Glutamatergic neuron (in vitro differentiated cells): ENCODE measurements at regions not wholly inside any gene's neighbourhood (a gene's known extent, or its start where the extent isn't known, plus 50 kb on each side); places are given as distances from the start of the nearest gene placed in this dataset.

Experiments
- DNase-seq: peaks from one replicate; pipeline ENCODE4 v3.0.0; 2022
- H3K27ac Mint-ChIP-seq: one replicate; pipeline ENCODE4 v1.8.0; 2020; ENCODE audit warnings: mild to moderate bottlenecking, mixed read lengths, inconsistent platforms; ENCODE audit not compliant: unreplicated experiment
- H3K27me3 Mint-ChIP-seq: one replicate; pipeline ENCODE4 v1.8.0; 2020; ENCODE audit warnings: mild to moderate bottlenecking, moderate library complexity, mixed read lengths, inconsistent platforms; ENCODE audit not compliant: unreplicated experiment
- H3K36me3 Mint-ChIP-seq: one replicate; pipeline ENCODE4 v1.8.0; 2020; ENCODE audit warnings: mild to moderate bottlenecking, mixed read lengths, inconsistent platforms; ENCODE audit not compliant: unreplicated experiment
- H3K4me1 Mint-ChIP-seq: one replicate; pipeline ENCODE4 v1.8.0; 2020; ENCODE audit warnings: mild to moderate bottlenecking, low read depth, mixed read lengths, inconsistent platforms; ENCODE audit not compliant: unreplicated experiment
- H3K4me3 Mint-ChIP-seq: one replicate; pipeline ENCODE4 v1.8.0; 2020; ENCODE audit warnings: mild to moderate bottlenecking, mixed read lengths, inconsistent platforms; ENCODE audit not compliant: unreplicated experiment
- H3K9me3 Mint-ChIP-seq: one replicate; pipeline ENCODE4 v1.8.0; 2020; ENCODE audit warnings: mild to moderate bottlenecking, moderate library complexity, mixed read lengths, inconsistent platforms; ENCODE audit not compliant: unreplicated experiment
- TF ChIP-seq, protein P1 (sequence below): fragments of 200-600 bp; sonication (generic); IDR thresholded peaks from one replicate; pipeline ENCODE4 v1.5.0; 2021; ENCODE audit not compliant: partially characterized antibody, unreplicated experiment

DNA sequence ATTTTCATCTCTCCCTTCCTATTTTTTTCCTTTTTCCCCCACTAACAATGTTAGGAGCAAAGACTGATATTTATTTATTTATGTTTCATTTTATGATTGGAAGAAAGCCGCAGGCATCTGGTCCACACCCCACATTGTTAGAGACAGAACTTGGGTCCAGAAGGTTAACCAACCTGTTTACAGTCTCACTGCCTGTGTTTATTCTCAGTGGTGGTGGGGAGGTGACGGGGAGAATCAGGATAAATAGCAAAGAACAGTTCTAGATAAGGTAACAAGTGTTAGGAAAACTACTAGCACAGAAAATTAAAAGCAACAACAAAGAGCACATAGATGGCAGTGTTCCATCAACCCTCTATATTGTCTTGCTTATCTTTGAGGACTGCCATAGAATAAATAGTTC lies 301.7 kb upstream of the DIPK2B start:
- Mint-ChIP-seq H3K4me3 (no peak overlapping the region), H3K27ac (no peak overlapping the region), H3K4me1 (no peaks in the 10 kb centered on the region), H3K36me3 (no peaks in the 10 kb centered on the region), H3K9me3 (no peaks in the 10 kb centered on the region), H3K27me3 (no peaks in the 10 kb centered on the region)
- DNase-seq: no peak
- TF ChIP-seq, protein P1, sequence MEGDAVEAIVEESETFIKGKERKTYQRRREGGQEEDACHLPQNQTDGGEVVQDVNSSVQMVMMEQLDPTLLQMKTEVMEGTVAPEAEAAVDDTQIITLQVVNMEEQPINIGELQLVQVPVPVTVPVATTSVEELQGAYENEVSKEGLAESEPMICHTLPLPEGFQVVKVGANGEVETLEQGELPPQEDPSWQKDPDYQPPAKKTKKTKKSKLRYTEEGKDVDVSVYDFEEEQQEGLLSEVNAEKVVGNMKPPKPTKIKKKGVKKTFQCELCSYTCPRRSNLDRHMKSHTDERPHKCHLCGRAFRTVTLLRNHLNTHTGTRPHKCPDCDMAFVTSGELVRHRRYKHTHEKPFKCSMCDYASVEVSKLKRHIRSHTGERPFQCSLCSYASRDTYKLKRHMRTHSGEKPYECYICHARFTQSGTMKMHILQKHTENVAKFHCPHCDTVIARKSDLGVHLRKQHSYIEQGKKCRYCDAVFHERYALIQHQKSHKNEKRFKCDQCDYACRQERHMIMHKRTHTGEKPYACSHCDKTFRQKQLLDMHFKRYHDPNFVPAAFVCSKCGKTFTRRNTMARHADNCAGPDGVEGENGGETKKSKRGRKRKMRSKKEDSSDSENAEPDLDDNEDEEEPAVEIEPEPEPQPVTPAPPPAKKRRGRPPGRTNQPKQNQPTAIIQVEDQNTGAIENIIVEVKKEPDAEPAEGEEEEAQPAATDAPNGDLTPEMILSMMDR: no peak

DNA sequence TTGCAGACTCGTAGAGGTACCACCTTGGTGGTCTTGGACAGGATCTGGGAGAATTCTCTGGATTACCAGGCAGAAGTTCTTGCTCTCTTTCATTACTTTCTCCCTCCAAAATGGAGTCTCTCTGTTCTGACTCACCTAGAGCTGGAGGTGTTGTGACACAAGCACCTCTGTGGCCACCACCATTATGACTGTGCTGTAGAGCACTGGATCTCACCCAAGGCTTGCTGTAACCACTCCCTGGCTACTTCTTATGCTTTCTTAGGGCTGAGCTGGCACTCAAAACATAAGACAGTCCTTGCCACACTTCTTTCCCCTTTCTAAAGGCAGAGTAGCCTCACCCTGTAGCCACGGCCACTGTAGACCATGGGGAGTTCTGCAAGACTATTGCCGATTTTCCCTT lies 296.6 kb upstream of the DIPK2B start:
- H3K4me3 Mint-ChIP-seq: no peak overlapping the region
- no peak for DNase-seq
- no peaks in the 10 kb centered on the region for H3K9me3 Mint-ChIP-seq
- TF ChIP-seq, protein P1: no peak
- H3K4me1 Mint-ChIP-seq: no peaks in the 10 kb centered on the region
- H3K27ac Mint-ChIP-seq: no peak overlapping the region
- H3K27me3 Mint-ChIP-seq: no peaks in the 10 kb centered on the region
- H3K36me3 Mint-ChIP-seq: peaks cover under 1% of the 10 kb centered on the region

DNA sequence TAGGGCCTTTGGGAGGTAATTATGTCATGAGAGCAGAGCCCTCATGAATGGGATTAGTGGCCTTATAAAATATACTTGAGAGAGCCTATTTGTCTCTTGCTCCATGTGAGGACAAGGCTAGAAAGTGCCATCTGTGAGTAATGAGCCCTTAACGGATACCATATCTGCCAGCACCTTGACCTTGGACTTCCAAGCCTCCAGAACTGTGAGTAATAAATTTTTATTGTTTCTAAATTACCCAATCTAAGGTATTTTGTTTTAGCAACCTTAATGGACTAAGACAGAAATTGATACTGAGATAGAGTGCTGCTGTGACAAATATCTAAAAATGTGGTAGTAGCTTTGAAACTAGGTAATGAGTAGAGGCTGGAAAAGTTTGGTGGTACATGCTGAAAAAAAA lies 285.0 kb upstream of the DIPK2B start:
- no peak overlapping the region for H3K4me3 Mint-ChIP-seq
- no peaks in the 10 kb centered on the region for H3K9me3 Mint-ChIP-seq
- no peaks in the 10 kb centered on the region for H3K36me3 Mint-ChIP-seq
- TF ChIP-seq, protein P1: no peak
- H3K4me1 Mint-ChIP-seq: no peaks in the 10 kb centered on the region
- DNase-seq: no peak
- no peak overlapping the region for H3K27ac Mint-ChIP-seq
- H3K27me3 Mint-ChIP-seq: no peaks in the 10 kb centered on the region

DNA sequence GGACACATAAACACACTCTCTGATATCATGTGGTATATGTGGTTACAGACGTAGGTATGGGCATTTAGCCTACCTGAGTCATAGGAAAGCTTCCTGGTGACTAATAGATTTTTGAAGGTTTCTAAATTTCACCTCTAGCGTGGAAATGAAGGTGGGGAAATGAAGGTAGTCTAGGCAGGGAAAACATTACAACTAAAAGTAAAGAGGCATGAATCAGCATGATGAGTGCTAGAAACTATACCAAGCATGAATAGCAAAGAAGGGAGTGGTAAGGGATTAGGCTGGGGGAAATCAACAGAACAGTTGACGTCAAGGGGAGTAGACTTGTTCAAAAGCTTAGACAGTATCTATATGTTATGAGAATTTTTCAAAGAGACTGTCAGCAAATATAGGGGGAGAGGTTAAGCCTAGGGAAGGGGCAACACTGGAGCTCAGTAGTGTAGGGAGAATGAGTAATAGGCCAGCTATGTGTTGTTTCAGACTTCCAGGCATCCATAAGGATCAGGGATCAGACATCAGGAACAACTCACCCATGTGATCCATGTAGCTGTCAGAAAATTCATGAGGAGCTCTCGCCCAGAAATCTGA lies 279.3 kb upstream of the DIPK2B start:
- H3K4me3 Mint-ChIP-seq: no peak overlapping the region
- TF ChIP-seq, protein P1: no peak
- H3K36me3 Mint-ChIP-seq: no peaks in the 10 kb centered on the region
- no peak overlapping the region for H3K27ac Mint-ChIP-seq
- no peak for DNase-seq
- no peaks in the 10 kb centered on the region for H3K27me3 Mint-ChIP-seq
- no peaks in the 10 kb centered on the region for H3K4me1 Mint-ChIP-seq
- H3K9me3 Mint-ChIP-seq: no peaks in the 10 kb centered on the region

DNA sequence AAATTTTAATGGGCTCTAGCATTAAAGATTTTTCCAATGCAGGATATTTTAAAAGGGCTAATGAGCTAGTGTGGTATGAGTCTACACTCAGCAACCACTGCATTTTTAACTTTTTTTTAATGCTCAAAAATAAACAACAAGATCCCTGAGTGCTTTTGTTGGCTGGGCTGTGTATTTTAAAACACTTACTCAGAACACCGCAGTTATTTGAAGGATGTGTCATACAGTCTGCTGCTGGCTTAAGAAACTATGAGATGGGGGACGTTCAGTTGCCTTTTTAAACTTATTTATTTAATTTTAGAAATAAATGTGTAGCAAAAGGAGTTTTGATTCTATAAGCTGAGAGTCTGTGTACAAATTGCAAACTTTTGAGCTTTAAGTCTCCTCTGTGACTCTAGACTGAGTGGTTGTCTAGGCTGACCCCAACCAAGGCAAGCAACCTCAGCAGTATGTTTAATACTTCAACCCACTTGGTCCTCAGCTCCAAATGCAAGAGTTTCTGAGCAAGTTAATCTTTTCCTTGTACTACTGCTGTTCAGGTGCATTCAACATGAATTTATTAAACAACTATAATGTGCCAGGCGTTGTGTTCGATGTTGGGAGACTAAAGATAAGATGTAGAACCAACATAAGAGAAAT lies 278.6 kb upstream of the DIPK2B start:
- TF ChIP-seq, protein P1: no peak
- H3K4me1 Mint-ChIP-seq: no peaks in the 10 kb centered on the region
- H3K27me3 Mint-ChIP-seq: no peaks in the 10 kb centered on the region
- H3K9me3 Mint-ChIP-seq: no peaks in the 10 kb centered on the region
- no peak overlapping the region for H3K27ac Mint-ChIP-seq
- no peak for DNase-seq
- no peaks in the 10 kb centered on the region for H3K36me3 Mint-ChIP-seq
- no peak overlapping the region for H3K4me3 Mint-ChIP-seq
